ENCODE measurements at regions not wholly inside any gene's neighbourhood (a gene's known extent, or its start where the extent isn't known, plus 50 kb on each side); places are given as distances from the start of the nearest gene placed in this dataset.

DNA sequence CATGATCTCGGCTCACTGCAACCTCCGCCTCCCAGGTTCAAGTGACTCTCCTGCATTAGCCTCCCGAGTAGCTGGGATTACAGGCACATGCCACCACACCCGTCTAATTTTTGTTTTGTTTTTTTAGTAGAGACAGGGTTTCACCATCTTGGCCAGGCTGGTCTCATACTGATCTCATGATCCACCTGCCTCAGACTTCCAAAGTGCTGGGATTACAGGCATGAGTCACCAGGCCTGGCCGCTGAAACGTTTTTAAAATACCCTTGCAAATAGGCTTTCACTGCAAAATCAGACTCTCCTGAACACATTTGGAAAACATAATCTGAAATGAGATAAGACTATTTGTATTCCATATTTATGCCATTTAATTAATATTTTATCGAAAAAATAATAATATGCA, 826.1 kb upstream of the CNTN5 start:
- TF ChIP-seq, protein P1, sequence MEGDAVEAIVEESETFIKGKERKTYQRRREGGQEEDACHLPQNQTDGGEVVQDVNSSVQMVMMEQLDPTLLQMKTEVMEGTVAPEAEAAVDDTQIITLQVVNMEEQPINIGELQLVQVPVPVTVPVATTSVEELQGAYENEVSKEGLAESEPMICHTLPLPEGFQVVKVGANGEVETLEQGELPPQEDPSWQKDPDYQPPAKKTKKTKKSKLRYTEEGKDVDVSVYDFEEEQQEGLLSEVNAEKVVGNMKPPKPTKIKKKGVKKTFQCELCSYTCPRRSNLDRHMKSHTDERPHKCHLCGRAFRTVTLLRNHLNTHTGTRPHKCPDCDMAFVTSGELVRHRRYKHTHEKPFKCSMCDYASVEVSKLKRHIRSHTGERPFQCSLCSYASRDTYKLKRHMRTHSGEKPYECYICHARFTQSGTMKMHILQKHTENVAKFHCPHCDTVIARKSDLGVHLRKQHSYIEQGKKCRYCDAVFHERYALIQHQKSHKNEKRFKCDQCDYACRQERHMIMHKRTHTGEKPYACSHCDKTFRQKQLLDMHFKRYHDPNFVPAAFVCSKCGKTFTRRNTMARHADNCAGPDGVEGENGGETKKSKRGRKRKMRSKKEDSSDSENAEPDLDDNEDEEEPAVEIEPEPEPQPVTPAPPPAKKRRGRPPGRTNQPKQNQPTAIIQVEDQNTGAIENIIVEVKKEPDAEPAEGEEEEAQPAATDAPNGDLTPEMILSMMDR (conservative IDR thresholded peaks at IDR 0.05) = no peak

DNA sequence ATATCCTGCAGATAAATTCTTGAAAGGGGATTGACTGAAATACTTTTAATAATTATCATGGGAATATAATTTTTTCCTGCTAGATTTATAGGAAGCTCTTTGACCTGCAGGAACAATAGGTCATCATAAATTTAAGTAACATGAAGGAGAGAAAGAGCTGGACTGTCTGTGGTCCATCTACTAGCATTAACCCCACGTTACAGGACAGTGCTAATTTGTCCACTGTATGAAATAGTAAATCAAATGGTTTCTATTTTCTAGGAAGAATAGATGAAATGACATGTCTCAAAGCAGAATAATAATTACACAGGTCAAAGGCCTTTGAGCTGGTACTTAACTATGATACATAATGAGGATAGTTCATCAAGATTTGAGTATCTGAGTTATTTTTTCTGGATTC, 825.4 kb upstream of the CNTN5 start:
- TF ChIP-seq, protein P1 (conservative IDR thresholded peaks at IDR 0.05) = no peak
- no peak overlapping the region for H3K27ac ChIP-seq

More for the DNA sequence above, 826.1 kb upstream of the CNTN5 start:
- H3K27ac ChIP-seq = no peak overlapping the region

DNA sequence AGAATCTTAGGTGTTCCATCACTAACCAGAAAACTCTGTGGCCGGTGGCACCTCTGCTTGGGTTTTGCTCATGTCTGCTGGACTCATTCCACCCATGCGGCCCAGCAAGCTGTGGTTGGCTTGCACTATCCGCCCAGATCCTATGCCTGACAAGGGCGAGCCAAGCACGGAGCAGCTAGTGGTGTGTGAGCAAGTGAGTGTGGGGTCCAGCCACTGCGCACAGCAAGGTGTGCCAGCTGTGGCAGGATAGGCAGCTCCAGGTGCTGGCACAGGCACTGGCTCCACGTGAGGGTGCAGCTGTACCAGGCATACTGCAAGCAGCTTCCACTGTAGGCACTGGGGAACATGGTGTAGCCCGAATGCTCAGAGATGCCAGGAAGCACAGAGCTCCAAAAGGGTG, 813.7 kb upstream of the CNTN5 start:
- TF ChIP-seq, protein P1 (conservative IDR thresholded peaks at IDR 0.05) = no peak
- no peak overlapping the region for H3K27ac ChIP-seq

DNA sequence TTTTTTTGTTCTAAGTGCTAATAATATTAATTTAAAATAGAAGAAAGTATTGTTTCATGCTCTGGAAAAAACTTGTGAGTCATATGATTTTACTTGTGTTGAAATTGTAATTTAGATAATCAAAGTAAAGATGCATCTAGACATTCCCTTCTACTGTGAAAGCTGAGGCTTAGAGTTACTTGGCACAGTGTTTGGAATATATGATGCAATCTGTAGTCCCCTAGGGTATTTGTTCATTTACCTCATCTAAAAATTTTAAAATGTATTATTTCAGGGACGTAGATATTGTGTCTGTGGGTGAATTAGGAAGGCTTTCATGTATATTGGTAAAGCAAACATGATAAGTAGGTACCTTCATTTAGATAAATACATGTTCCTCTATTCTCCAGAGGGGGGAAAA, 793.5 kb upstream of the CNTN5 start:
- TF ChIP-seq, protein P1 (conservative IDR thresholded peaks at IDR 0.05) = no peak

DNA sequence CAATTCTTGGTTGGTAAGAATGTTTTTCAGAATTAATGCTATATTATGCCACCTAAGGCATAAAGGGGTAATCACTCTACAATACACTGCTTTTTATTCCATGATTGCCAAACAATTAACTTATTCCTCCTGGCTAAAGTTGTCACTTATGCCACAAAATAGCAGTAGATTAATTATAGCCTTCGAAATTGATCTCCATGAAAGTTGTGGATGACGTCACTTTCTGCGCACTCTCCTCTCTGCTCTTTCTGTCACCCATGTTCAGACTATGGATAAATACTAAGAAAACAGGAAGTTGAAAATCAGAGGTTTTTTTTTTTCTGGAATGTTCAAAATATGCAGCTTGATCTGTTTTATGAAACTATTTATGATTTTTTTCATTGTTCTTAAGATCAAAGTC, 790.1 kb upstream of the CNTN5 start:
- TF ChIP-seq, protein P1 (conservative IDR thresholded peaks at IDR 0.05) = no peak
- H3K27ac ChIP-seq = no peak overlapping the region

More for the DNA sequence above, 793.5 kb upstream of the CNTN5 start:
- H3K27ac ChIP-seq = no peak overlapping the region

DNA sequence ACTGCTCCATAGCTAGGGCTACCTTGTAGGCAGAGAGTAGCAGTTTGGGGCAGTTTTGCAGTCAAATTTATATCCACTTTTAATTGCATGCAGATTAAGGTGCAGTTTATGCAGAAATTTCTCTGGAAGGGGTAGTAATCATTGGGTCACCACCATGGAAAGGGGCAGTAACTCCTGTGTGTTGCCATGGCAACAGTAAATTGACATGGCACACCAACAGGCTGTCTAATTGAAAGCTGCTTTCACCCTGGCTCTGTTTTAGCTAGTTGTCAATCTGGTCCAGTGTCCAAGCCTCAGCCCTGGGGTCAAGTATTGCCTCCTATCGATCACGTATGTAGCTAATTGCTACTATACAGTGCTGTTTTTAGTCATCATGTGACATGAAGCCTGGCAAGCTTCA, 786.1 kb upstream of the CNTN5 start:
- TF ChIP-seq, protein P1 (conservative IDR thresholded peaks at IDR 0.05) = no peak
- H3K27ac ChIP-seq = no peak overlapping the region

DNA sequence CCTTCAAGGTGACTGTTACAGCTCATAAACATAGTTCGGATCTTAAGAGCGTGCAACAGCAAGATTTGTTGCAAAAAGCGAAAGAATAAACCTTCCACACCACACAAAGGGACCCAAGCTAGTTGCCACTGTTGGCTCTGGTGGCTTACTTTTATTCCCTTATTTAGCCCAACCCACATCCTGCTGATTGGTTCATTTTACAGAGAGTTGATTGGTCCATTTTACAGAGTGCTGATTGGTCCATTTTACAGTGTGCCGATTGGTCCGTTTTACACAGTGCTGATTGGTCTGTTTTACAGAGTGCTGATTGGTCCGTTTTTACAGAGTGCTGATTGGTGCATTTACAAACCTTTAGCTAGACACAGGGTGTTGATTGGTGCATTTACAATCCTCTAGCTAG, 776.9 kb upstream of the CNTN5 start:
- no peak overlapping the region for H3K27ac ChIP-seq
- TF ChIP-seq, protein P1 (conservative IDR thresholded peaks at IDR 0.05) = no peak

DNA sequence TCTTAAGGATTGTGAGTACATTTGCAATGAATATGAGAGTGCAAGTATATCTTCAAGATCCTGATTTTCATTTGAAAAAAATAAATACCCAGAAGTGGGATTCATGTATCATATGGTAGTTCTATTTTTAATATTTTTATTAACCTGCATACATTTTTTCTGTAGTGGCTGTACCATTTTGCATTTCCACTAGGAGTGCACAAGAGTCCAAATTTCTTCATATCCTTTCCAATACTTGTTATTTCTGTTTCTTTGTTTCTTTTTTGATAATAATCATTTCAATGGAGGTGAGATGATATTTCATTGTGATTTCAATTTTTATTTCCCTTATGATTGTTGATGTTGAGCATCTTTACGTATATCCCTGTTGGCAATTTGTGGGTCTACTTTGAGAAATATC, 759.8 kb upstream of the CNTN5 start:
- TF ChIP-seq, protein P1 (conservative IDR thresholded peaks at IDR 0.05) = peak; percentile 68

More for the DNA sequence above, 759.8 kb upstream of the CNTN5 start:
- no peak overlapping the region for H3K27ac ChIP-seq
